HG03066 (cell line): ENCODE measurements at regions not wholly inside any gene's neighbourhood (a gene's known extent, or its start where the extent isn't known, plus 50 kb on each side); places are given as distances from the start of the nearest gene placed in this dataset.

Experiments
- ATAC-seq: cut with Tn5 transposase; IDR thresholded peaks from one replicate; pipeline ENCODE4 v1.9.1; 2021; ENCODE audit warnings: low read depth; ENCODE audit not compliant: unreplicated experiment

- no peak for ATAC-seq
These were observed 351.2 kb upstream of the MAP3K7 start for GRCh38 chr6:90938122-90938521.

- no peak for ATAC-seq
These were observed 349.4 kb upstream of the MAP3K7 start for GRCh38 chr6:90936286-90936685.

- no peak for ATAC-seq
These were observed 348.1 kb upstream of the MAP3K7 start for GRCh38 chr6:90934966-90935365.

GRCh38 chr6:90934081-90934480, 347.2 kb upstream of the MAP3K7 start:
- no peak for ATAC-seq

- ATAC-seq, result no peak
These were observed 345.5 kb upstream of the MAP3K7 start for GRCh38 chr6:90932351-90932750.

- no peak for ATAC-seq
These were observed 341.2 kb upstream of the MAP3K7 start for GRCh38 chr6:90928051-90928450.

DNA sequence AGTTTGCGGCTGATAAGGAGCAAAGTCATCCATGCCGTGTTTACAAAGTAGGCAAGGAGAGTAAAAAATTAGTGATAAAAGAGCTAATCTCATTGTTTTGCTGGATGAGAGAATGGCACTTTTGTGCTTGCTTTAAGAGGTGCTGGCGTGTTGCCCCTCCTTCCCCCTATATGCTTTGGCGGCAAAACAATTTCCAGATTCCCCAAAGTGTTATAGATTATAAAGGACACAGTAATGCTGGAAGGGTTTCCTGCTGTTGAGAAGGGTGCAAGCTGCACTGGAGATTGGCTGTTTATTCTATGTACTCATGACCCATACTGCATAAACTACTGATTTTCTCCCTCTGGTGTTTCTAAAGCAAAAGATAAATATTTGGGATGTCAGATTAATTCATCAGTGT, 338.9 kb upstream of the MAP3K7 start:
- no peak for ATAC-seq

DNA sequence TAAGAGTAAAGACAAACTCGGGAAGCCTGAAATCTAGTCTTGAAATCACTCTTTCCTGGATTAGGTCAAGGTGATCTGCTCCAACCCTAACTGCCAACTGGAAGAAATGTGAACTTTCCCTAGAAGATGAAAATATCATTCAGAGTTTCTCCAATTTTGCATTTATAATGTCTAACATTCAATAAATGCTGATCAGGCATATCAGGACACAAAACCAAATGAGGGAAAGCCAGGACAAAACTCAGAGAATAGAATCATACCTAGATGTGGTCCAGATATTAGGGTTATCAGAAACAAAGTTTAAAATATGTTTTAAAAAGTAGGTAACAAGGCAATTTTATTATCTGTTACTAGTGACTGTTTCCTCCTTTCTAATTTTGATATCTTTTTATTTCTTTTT, 335.5 kb upstream of the MAP3K7 start:
- no peak for ATAC-seq

DNA sequence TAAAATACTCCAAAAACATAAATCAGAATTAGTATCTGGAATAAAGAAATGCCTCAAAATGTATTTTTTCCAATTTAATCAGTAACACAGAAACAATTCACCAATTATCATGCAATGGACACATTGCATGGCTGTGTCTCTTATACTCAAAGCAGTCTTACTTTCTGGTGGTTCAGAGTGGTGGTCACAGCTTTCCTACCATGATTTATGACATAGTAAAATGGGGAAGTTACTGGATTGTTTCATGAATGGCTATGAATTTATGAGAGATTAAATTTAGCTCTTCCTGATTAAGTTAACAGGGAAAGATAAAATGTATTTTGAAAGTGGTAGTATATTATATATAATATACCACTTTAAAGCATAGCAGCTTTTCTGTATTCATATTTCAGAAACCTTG, 331.5 kb upstream of the MAP3K7 start:
- no peak for ATAC-seq

- ATAC-seq, result no peak
These were observed 330.5 kb upstream of the MAP3K7 start for GRCh38 chr6:90917376-90917775.

DNA sequence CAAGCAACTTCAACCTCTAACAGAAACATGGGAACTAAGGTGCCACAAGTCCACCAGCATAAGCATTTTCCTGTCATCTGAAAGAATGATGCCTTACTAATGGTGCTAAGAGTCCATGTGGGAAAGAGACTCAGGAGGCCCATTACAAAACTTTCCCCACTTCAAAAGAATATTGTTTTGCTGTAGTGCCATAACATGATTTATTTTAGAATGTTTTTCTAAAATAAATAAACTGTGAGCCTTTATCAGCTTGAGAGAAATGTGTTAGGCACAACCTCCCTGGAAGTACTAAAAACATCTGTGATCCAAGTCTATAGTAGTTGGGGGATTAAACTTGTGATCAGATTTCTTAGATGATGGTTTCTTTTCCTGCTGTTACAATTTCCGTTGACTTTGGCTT, 330.1 kb upstream of the MAP3K7 start:
- ATAC-seq, result no peak

- ATAC-seq, result no peak
These were observed 328.5 kb upstream of the MAP3K7 start for GRCh38 chr6:90915224-90915915.

DNA sequence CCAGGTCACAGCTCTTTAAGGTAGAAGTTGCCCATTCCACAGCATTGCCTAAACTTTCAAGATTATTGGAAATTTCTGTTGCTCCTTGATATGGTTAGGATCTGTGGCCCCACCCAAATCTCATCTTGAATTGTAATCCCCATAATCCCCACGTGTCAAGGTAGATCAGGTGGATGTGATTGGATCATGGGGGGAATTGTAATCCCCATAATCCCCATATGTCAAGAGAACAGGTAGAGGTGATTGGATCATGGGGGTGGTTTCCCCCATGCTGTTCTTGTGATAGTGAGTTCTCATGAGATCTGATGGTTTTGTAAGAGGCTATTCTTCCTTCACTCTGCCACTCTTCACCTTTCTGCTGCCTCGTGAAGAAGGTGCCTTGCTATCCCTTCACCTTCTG, 327.4 kb upstream of the MAP3K7 start:
- no peak for ATAC-seq

- no peak for ATAC-seq
These were observed 326.5 kb upstream of the MAP3K7 start for GRCh38 chr6:90913266-90913960.

DNA sequence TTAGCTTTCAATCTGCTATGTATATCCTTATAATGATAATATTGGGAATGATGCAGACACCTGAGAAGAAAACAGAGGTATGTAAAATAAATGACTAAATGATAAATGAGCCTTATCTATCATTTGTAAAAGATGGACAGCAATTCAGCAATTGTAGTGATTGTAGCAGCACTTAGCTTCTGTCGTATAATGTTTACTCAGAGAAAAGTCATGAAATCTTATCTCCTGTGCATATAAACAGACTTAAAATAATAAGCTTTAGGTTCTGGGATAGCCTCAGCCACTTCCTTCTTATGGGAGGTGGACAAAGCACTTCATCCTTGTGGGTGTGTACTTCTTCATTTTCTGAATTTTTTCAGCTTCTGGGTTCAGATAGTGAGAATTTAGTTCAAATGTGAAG, 324.8 kb upstream of the MAP3K7 start:
- ATAC-seq, result no peak

- ATAC-seq, result no peak
These were observed 324.0 kb upstream of the MAP3K7 start for GRCh38 chr6:90910893-90911292.

DNA sequence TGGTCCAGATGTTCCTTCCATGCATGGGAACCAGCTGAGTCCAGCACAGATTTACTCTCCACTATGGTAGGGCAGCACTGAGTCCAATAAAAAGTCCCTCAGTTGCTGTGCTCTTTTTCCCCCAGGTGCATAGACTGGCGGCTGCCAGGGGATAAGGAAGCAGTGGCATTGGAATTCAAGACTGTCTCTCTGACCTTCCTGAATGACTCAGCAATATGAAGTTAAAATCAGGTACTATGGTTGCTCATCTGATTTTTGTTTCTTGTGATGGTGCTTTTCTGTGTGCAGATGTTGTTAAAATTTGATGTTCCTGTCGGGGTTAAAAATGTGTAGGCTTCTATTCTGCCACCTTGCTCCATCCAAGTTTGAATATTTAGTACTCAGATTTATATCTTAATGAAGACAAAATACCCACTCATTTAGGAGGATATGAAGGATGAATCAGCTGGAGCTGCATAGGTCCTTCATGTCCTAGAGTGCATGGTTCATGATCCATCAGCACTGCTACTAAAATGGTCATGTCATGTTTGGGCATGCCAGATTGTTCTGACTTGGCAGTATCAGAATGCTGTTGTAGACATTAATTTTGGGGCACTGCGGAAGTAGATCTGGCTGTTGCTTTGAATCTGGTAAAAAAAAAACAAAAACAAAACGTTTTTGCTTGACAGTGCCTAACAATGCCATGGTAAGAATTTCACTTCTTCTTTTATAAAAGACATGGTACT, 321.2 kb upstream of the MAP3K7 start:
- no peak for ATAC-seq

- ATAC-seq, result no peak
These were observed 318.5 kb upstream of the MAP3K7 start for GRCh38 chr6:90905351-90905750.

GRCh38 chr6:90900034-90900433, 313.2 kb upstream of the MAP3K7 start:
- ATAC-seq, result no peak

GRCh38 chr6:90898763-90899162, 311.9 kb upstream of the MAP3K7 start:
- no peak for ATAC-seq

- no peak for ATAC-seq
These were observed 309.2 kb upstream of the MAP3K7 start for GRCh38 chr6:90896075-90896547.
